ENCODE measurements at regions not wholly inside any gene's neighbourhood (a gene's known extent, or its start where the extent isn't known, plus 50 kb on each side); places are given as distances from the start of the nearest gene placed in this dataset.

DNA sequence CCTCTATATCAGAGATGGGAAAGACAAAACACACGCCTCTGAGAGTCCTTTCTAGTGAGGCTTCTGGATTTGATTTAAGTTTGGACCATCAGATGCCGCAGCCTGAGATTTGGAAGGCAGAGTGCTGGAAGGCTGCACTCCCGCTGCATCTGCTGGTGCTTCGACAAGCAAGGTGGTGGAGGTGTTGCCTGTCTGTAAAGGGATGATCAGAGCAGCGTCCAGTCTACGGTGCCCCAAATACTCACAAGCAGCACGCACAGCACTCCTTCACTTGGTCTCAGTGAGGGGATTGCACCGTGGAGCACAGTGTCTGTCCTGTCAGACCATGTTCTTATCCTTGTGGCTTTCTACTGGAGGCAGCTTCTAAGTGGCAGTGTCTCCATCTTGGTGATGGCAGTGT lies 221.4 kb downstream of the GADD45G start:
- DNase-seq (ENCODE audit: low spot score, unreplicated experiment), result no peak
- Mint-ChIP-seq H3K27me3 (peaks cover 10% of the 10 kb centered on the region), H3K9me3 (ENCODE audit: low read depth) (peaks cover 8% of the 10 kb centered on the region), H3K36me3 (ENCODE audit: insufficient read depth) (no peaks in the 10 kb centered on the region), H3K4me3 (ENCODE audit: low read depth) (no peak overlapping the region), H3K27ac (no peak overlapping the region), H3K4me1 (ENCODE audit: low read depth) (no peaks in the 10 kb centered on the region)
- no peak for TF ChIP-seq CTCF (IDR thresholded peaks at IDR 0.05; ENCODE audit: unreplicated experiment)

GRCh38 chr9:89829346-89829745 lies 224.5 kb downstream of the GADD45G start:
- H3K27me3 Mint-ChIP-seq, result peaks cover 13% of the 10 kb centered on the region
- DNase-seq (ENCODE audit: low spot score, unreplicated experiment), result no peak
- no peak for TF ChIP-seq CTCF (IDR thresholded peaks at IDR 0.05; ENCODE audit: unreplicated experiment)
- peaks cover 12% of the 10 kb centered on the region for H3K9me3 Mint-ChIP-seq (ENCODE audit: low read depth)
- H3K4me3 Mint-ChIP-seq (ENCODE audit: low read depth), result no peak overlapping the region
- H3K4me1 Mint-ChIP-seq (ENCODE audit: low read depth), result no peaks in the 10 kb centered on the region
- H3K27ac Mint-ChIP-seq, result no peak overlapping the region
- no peaks in the 10 kb centered on the region for H3K36me3 Mint-ChIP-seq (ENCODE audit: insufficient read depth)

DNA sequence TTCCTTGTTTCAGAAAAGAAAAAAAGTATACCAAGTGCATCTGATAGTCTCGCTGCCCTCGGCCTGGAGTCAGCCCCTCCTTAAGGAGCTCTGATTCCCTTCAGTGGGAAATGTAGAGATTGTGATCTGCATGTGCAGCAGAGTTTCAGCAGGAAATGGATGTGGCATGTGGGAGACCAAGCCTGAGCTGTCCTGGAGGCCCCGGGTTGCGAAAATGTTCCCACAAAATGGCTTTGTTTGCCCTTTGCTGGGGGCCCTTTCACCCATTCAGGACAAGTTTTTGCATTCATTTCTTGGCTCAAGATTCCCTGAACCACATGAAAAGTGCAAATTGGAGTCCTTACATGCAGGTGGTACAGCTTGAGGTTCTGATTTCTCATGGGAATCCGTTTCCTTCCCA lies 230.9 kb downstream of the GADD45G start:
- H3K36me3 Mint-ChIP-seq (ENCODE audit: insufficient read depth), result no peaks in the 10 kb centered on the region
- DNase-seq (ENCODE audit: low spot score, unreplicated experiment), result no peak

DNA sequence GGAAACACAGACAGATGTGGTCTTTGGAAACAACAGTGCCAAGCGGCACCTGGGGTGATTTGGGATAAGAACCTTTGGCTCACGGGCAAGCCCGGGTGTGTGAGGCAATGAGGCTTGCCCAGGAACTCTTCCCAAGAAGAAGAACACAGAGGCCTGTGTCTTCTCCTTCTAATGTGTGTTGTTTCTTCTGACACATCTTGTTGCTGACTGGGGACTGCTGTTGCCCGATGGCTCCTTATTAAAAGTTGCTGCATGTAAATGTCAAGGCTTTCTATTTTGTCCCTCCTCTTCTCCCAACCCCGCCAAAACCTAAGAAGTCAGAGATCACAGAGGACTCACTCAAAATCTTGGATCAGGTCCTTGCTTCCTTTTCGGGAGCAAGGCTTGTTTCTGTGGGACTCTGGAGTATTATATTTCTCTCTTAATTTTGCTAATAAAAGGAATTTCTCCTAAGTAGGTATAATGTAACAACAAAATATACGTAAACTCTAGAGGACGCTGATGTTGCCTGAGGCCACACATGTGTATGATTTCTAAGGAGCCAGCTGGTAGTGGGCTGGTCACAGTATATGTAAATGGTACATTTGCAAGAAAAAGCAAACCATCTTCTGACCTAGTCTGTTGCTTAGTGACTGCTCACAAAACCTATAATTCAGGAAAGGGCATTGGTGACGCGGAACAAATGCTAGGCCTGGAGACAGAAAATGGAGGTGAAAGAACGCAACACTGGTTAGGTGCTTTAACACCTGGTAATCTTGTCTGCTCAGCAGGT lies 232.5 kb downstream of the GADD45G start:
- H3K4me3 Mint-ChIP-seq (ENCODE audit: low read depth), result no peak overlapping the region
- peaks cover 18% of the 10 kb centered on the region for H3K27me3 Mint-ChIP-seq
- no peak for DNase-seq (ENCODE audit: low spot score, unreplicated experiment)
- peaks cover 1% of the 10 kb centered on the region for H3K9me3 Mint-ChIP-seq (ENCODE audit: low read depth)
- TF ChIP-seq CTCF (IDR thresholded peaks at IDR 0.05; ENCODE audit: unreplicated experiment), result no peak
- no peaks in the 10 kb centered on the region for H3K4me1 Mint-ChIP-seq (ENCODE audit: low read depth)
- H3K27ac Mint-ChIP-seq, result no peak overlapping the region
- no peaks in the 10 kb centered on the region for H3K36me3 Mint-ChIP-seq (ENCODE audit: insufficient read depth)

More for the DNA sequence above, 230.9 kb downstream of the GADD45G start:
- Mint-ChIP-seq H3K27me3 (peaks cover 6% of the 10 kb centered on the region), H3K27ac (no peak overlapping the region), H3K4me3 (ENCODE audit: low read depth) (no peak overlapping the region), H3K4me1 (ENCODE audit: low read depth) (no peaks in the 10 kb centered on the region), H3K9me3 (ENCODE audit: low read depth) (peaks cover 6% of the 10 kb centered on the region)
- TF ChIP-seq CTCF (IDR thresholded peaks at IDR 0.05; ENCODE audit: unreplicated experiment), result no peak

- Mint-ChIP-seq H3K4me1 (ENCODE audit: low read depth) (no peaks in the 10 kb centered on the region), H3K4me3 (ENCODE audit: low read depth) (no peak overlapping the region), H3K27me3 (peaks cover 18% of the 10 kb centered on the region), H3K27ac (no peak overlapping the region), H3K36me3 (ENCODE audit: insufficient read depth) (no peaks in the 10 kb centered on the region), H3K9me3 (ENCODE audit: low read depth) (no peaks in the 10 kb centered on the region)
- no peak for TF ChIP-seq CTCF (IDR thresholded peaks at IDR 0.05; ENCODE audit: unreplicated experiment)
- no peak for DNase-seq (ENCODE audit: low spot score, unreplicated experiment)
These were observed 233.1 kb downstream of the GADD45G start for GRCh38 chr9:89837934-89838310.
